ENCODE measurements at regions not wholly inside any gene's neighbourhood (a gene's known extent, or its start where the extent isn't known, plus 50 kb on each side); places are given as distances from the start of the nearest gene placed in this dataset.
"Not testable (repeated sequence)": the region's sequence is repeated elsewhere in the genome, so short reads cannot be mapped to it uniquely, and the experiment has no call there.

DNA sequence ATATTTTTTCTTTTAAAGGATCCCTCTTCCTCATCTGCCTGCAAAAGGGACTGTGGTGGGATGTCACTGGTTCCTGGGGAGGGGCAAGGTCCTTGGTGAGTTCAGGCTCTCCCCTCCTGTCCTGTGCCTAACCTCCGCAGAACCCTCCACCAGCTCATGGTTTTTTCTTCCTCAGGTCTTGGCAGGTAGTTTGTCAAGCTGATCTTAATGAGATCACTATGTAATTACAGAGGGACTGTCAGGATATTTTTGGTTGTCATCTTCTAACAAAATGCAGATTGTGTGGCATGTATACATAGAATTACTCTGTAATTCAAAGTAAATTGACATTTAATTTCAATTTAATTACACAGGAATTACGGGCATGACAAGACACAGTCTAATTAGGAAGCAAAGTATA lies 150.3 kb upstream of the SEMA6A start:
- no peak overlapping the region for H3K27ac Mint-ChIP-seq
- no peaks in the 10 kb centered on the region for H3K9me3 Mint-ChIP-seq
- no peaks in the 10 kb centered on the region for H3K36me3 Mint-ChIP-seq
- DNase-seq (ENCODE audit: low spot score in 2 of 2), result no peak
- ATAC-seq, result no peak

- DNase-seq (ENCODE audit: low spot score in 2 of 2), result no peak
- H3K27ac Mint-ChIP-seq, result no peak overlapping the region
- H3K9me3 Mint-ChIP-seq, result no peaks in the 10 kb centered on the region
- ATAC-seq, result no peak
- H3K36me3 Mint-ChIP-seq, result no peaks in the 10 kb centered on the region
Observed at GRCh38 chr5:116722651-116723050, 148.0 kb upstream of the SEMA6A start.

DNA sequence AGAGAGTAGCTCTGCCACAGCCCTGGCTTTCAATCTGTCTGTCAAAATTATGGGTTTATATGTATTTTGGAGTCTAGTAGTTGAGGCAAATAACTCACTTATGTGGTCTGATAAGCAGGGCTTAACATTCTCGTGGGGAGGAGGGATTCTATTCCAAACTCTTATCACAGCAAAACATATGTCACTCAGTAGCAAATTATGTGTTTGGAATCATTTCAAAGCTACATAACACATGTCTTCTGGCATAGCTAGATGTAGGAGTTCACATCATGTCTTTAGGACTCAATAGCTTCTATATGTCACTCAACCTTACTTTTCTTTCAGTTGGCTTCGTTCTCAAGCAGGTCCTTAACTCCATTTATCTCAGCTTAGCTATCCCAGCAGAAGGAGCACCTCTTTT lies 144.5 kb upstream of the SEMA6A start:
- Mint-ChIP-seq H3K27ac (no peak overlapping the region), H3K36me3 (no peaks in the 10 kb centered on the region), H3K9me3 (no peaks in the 10 kb centered on the region)
- no peak for ATAC-seq
- DNase-seq (ENCODE audit: low spot score in 2 of 2), result no peak

- Mint-ChIP-seq H3K9me3 (no peaks in the 10 kb centered on the region), H3K36me3 (no peaks in the 10 kb centered on the region), H3K27ac (no peak overlapping the region)
- ATAC-seq (no peak), DNase-seq (ENCODE audit: low spot score in 2 of 2) (no peak)
Observed at GRCh38 chr5:116718317-116718716, 143.7 kb upstream of the SEMA6A start.

DNA sequence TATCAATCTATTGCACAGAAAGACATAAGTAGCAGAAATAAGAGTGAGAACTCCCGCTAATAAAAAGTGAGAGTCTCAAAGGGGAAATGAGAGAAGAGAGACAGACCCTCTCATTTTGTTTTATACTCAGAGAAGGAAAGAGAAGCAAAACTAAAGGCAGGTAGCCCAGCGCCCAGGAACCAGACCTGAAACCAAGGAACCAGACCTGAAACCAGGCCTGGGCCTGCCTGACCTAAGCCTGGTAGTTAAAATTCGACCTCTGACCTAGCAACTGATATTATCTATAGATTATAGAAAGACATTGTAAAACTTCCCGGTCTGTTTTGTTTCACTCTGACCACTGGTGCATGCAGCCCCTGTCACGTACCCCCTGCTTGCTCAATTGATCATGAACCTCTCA lies 134.5 kb upstream of the SEMA6A start:
- Mint-ChIP-seq H3K9me3 (no peaks in the 10 kb centered on the region), H3K27ac (no peak overlapping the region), H3K36me3 (no peaks in the 10 kb centered on the region)
- ATAC-seq, result no peak
- no peak for DNase-seq (ENCODE audit: low spot score in 2 of 2)

DNA sequence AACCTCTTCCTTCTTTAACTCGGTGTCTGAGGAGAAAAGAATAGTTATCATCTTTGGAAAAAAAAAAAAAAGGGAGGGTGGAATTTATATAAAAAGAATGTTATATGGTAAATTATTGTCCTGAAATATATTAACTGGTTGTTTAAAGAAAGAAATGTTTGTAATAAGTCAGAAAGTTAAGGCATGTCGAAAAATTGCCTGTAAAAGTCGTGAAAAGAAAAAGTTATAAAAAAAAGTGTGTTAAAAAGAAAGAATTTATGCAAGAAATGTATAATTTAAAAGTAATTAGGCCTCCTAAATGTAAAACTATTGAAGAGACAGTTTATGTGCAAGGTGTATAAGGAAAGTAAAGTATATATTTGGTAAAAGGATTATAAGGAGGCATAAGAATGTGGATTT lies 130.5 kb upstream of the SEMA6A start:
- not testable (repeated sequence) for ATAC-seq; H3K27ac Mint-ChIP-seq; H3K9me3 Mint-ChIP-seq; DNase-seq (ENCODE audit: low spot score in 2 of 2); H3K36me3 Mint-ChIP-seq

GRCh38 chr5:116703941-116704340 lies 129.3 kb upstream of the SEMA6A start:
- Mint-ChIP-seq H3K27ac (no peak overlapping the region), H3K9me3 (no peaks in the 10 kb centered on the region), H3K36me3 (no peaks in the 10 kb centered on the region)
- no peak for DNase-seq (ENCODE audit: low spot score in 2 of 2)
- no peak for ATAC-seq

GRCh38 chr5:116703328-116703727 lies 128.7 kb upstream of the SEMA6A start:
- Mint-ChIP-seq H3K27ac (no peak overlapping the region), H3K36me3 (no peaks in the 10 kb centered on the region), H3K9me3 (no peaks in the 10 kb centered on the region)
- no peak for ATAC-seq
- DNase-seq (ENCODE audit: low spot score in 2 of 2), result no peak

DNA sequence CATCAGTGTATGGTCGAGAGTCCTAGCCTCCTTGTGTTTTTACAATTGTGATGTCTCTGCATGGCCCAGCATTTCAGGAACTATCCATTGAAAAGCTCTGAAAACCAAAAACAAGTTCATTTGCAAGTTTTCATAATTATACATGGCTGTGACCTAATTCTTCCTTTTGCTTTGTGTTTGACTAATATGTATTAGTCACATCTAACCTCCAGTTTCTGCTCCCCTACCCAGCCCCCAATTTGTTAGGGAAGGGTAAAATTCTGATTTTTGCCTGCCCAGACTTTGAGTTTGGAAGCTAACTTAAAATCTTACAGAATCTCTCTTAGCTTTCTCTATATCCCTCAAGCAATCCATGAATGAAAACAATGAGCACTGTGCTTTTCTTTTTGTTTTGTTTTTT lies 128.2 kb upstream of the SEMA6A start:
- DNase-seq (ENCODE audit: low spot score in 2 of 2) (no peak), ATAC-seq (no peak)
- Mint-ChIP-seq H3K36me3 (no peaks in the 10 kb centered on the region), H3K9me3 (no peaks in the 10 kb centered on the region), H3K27ac (no peak overlapping the region)

- no peaks in the 10 kb centered on the region for H3K36me3 Mint-ChIP-seq
- H3K27ac Mint-ChIP-seq, result no peak overlapping the region
- H3K9me3 Mint-ChIP-seq, result no peaks in the 10 kb centered on the region
- DNase-seq (ENCODE audit: low spot score in 2 of 2) (no peak), ATAC-seq (no peak)
Observed at GRCh38 chr5:116699332-116699731, 124.7 kb upstream of the SEMA6A start.

DNA sequence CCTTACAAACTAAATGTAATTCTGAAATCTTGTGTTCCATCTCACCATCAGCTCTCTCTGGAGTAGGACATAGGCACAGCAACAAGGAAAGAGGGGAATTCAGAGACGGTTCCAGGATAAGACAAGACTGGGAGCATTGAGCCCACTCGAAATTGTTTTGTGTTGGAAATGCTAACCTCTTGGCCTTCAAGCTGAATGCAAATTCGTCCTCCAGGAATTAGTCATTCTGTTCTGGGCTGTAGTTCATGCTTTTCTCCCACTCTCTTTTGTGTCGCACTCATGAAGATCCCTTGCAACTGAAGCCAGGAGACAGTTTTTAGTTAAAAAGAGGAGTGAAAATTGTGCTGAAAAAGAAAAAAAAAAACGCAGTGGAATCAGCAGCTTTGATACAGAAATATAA lies 121.7 kb upstream of the SEMA6A start:
- Mint-ChIP-seq H3K36me3 (no peaks in the 10 kb centered on the region), H3K9me3 (no peaks in the 10 kb centered on the region), H3K27ac (no peak overlapping the region)
- ATAC-seq (no peak), DNase-seq (ENCODE audit: low spot score in 2 of 2) (no peak)

- DNase-seq (ENCODE audit: low spot score in 2 of 2), result no peak
- no peaks in the 10 kb centered on the region for H3K36me3 Mint-ChIP-seq
- no peak for ATAC-seq
Observed at GRCh38 chr5:116695681-116696080, 121.1 kb upstream of the SEMA6A start.

GRCh38 chr5:116686438-116686837 lies 111.8 kb upstream of the SEMA6A start:
- DNase-seq (ENCODE audit: low spot score in 2 of 2) (no peak), ATAC-seq (no peak)
- H3K9me3 Mint-ChIP-seq, result no peaks in the 10 kb centered on the region
- H3K27ac Mint-ChIP-seq, result no peak overlapping the region
- no peaks in the 10 kb centered on the region for H3K36me3 Mint-ChIP-seq

More at GRCh38 chr5:116695681-116696080, 121.1 kb upstream of the SEMA6A start:
- Mint-ChIP-seq H3K9me3 (no peaks in the 10 kb centered on the region), H3K27ac (no peak overlapping the region)

DNA sequence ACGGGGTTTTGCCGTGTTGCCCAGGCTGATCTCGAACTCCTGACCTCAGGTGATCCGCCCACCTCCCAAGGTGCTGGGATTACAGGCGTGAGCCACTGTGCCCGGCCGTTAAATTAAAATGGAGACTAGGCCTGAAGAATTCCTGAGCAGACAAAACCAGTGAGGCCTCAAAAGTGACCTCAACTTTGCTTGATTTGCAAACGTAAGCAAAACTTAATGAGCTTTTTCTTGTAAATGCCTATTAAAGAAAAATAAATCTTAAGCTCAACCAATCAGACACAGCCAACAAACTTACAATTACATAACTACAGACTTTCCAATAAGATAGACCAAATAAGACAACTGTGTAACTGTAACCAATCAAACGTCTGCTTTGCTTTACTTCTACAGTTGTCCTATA lies 111.3 kb upstream of the SEMA6A start:
- Mint-ChIP-seq H3K36me3 (no peaks in the 10 kb centered on the region), H3K9me3 (no peaks in the 10 kb centered on the region), H3K27ac (no peak overlapping the region)
- ATAC-seq (no peak), DNase-seq (ENCODE audit: low spot score in 2 of 2) (no peak)

GRCh38 chr5:116685069-116685468 lies 110.4 kb upstream of the SEMA6A start:
- H3K27ac Mint-ChIP-seq, result no peak overlapping the region
- ATAC-seq (no peak), DNase-seq (ENCODE audit: low spot score in 2 of 2) (no peak)
- no peaks in the 10 kb centered on the region for H3K36me3 Mint-ChIP-seq
- peaks cover 0 to 6% of the 10 kb centered on the region in 2 donors for H3K9me3 Mint-ChIP-seq

DNA sequence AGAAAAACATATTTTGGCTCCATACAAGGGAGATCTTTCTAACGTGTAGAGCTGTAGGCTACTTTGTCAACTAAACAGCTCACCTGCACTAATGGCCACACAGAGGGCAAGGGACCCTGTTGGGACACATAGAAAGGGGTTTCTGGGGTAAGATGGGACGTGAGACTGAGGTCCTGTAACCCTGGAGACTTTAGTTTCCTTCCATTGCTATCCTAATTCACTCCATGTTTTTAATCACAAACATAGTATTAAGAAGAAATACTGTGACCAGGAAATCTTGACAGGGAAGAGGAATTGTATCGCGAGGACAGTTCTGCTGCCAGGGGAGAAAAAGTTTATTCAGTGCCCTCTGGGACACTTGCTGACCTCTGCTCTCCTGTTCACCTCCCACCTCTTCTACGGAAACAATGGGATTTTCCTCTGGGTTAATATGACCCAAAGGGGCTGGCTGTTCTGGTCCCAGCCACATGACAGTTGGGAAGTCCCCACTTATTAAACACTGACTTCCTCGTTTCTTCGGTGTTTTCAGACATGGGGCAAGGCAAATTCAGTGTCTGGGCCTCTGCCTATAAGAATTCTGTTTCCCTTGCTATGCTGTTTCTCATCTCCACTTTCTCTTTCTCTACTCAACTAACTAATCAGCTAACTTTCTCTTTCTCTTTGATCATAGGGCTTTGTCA lies 106.9 kb upstream of the SEMA6A start:
- H3K27ac Mint-ChIP-seq, result no peak overlapping the region
- ATAC-seq (no peak), DNase-seq (ENCODE audit: low spot score in 2 of 2) (no peak)
- H3K36me3 Mint-ChIP-seq, result no peaks in the 10 kb centered on the region
- H3K9me3 Mint-ChIP-seq, result peaks cover 0 to 6% of the 10 kb centered on the region in 2 donors

- no peak for DNase-seq (ENCODE audit: low spot score in 2 of 2)
- Mint-ChIP-seq H3K9me3 (peaks cover 0 to 7% of the 10 kb centered on the region in 2 donors), H3K36me3 (no peaks in the 10 kb centered on the region), H3K27ac (no peak overlapping the region)
- no peak for ATAC-seq
Observed at GRCh38 chr5:116675626-116675910, 100.9 kb upstream of the SEMA6A start.

GRCh38 chr5:116674881-116675625 lies 100.4 kb upstream of the SEMA6A start:
- Mint-ChIP-seq H3K36me3 (no peaks in the 10 kb centered on the region), H3K9me3 (peaks cover 0 to 3% of the 10 kb centered on the region in 2 donors), H3K27ac (no peak overlapping the region)
- no peak for ATAC-seq
- DNase-seq (ENCODE audit: low spot score in 2 of 2), result no peak

Data from activated naive CD4-positive, alpha-beta T cell treated with anti-CD3 and anti-CD28 coated beads, Interleukin-2, amount 50 U/mL, for 72 hours (primary cell).